ENCODE measurements at regions not wholly inside any gene's neighbourhood (a gene's known extent, or its start where the extent isn't known, plus 50 kb on each side); places are given as distances from the start of the nearest gene placed in this dataset.

DNA sequence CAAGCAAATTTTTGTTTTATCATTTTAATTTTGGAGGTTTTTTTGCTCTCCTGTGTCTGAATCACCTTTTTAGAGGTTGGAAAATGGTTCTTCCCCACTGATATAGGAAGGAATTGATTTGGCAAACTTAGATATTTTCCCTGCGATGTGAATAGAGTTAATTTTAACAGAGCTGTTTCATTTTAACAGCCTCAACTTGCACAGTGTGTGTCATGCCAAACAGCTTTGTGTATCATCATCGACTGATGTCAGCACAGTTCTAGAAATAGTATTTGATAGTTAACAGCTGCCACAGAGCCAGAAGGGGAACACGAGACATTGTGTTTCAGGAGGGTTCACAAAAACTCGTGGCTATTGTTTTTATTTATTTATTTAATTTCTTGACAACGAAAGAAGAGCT, 243.1 kb upstream of the FOXN3 start:
- Histone ChIP-seq H2AK5ac (ENCODE audit: low read depth, low read length) (no peak overlapping the region), H3K23ac (ENCODE audit: low read depth, low read length, poor library complexity) (no peak overlapping the region), H3K18ac (ENCODE audit: low read length) (no peak overlapping the region), H2BK12ac (ENCODE audit: low read length) (no peak overlapping the region), H2BK15ac (ENCODE audit: low read length) (no peak overlapping the region), H3K9me3 (replicated peaks in 1 of 2; ENCODE audit: control insufficient read depth in 2 of 2, insufficient read depth in 1 of 2, low read depth in 1 of 2, low read length in 2 of 2) (no peaks in the 10 kb centered on the region), H2BK120ac (ENCODE audit: low read depth, low read length) (no peak overlapping the region), H3K36me3 (replicated peaks in 1 of 2; ENCODE audit: control insufficient read depth in 2 of 2, insufficient read depth in 2 of 2, low read length in 2 of 2) (no peaks in the 10 kb centered on the region), H3K79me1 (ENCODE audit: low read depth, low read length) (no peaks in the 10 kb centered on the region), H2AFZ (ENCODE audit: low read length) (no peak overlapping the region), H3K9ac (ENCODE audit: low read depth, low read length, poor library complexity) (no peak overlapping the region), H2BK5ac (ENCODE audit: low read length) (no peak overlapping the region), H3K14ac (ENCODE audit: low read length) (no peak overlapping the region), H3K4me1 (ENCODE audit: control insufficient read depth in 2 of 2, insufficient read depth in 1 of 2, low read depth in 1 of 2, low read length in 2 of 2) (no peaks in the 10 kb centered on the region), H3K4me3 (ENCODE audit: low read length in 2 of 2) (no peak overlapping the region), H4K91ac (ENCODE audit: low read depth, low read length, poor library complexity) (no peak overlapping the region), H3K27me3 (ENCODE audit: control insufficient read depth in 3 of 3, insufficient read depth in 3 of 3, low read depth in 1 of 3, low read length in 3 of 3) (no peaks in the 10 kb centered on the region), H3K27ac (replicated peaks; ENCODE audit: low read length) (no peak overlapping the region), H3K4me2 (ENCODE audit: insufficient read depth, low read length, poor library complexity, severe bottlenecking) (no peak overlapping the region), H3K4ac (ENCODE audit: low read length) (no peak overlapping the region), H4K8ac (ENCODE audit: low read depth, low read length) (no peak overlapping the region)
- no CpG with 5 or more reads among the region's 5 CpGs for WGBS, 2 donors (ENCODE audit: extremely low coverage in 2 of 2, insufficient read length in 2 of 2, insufficient replicate concordance in 1 of 2)
- DNase-seq (ENCODE audit: low spot score): no peak

- Histone ChIP-seq H3K18ac (ENCODE audit: low read length) (no peak overlapping the region), H2BK15ac (ENCODE audit: low read length) (no peak overlapping the region), H3K79me1 (ENCODE audit: low read depth, low read length) (no peaks in the 10 kb centered on the region), H2BK120ac (ENCODE audit: low read depth, low read length) (no peak overlapping the region), H3K4me2 (ENCODE audit: insufficient read depth, low read length, poor library complexity, severe bottlenecking) (no peak overlapping the region), H3K14ac (ENCODE audit: low read length) (no peak overlapping the region), H3K4me3 (ENCODE audit: low read length in 2 of 2) (no peak overlapping the region), H3K4me1 (ENCODE audit: control insufficient read depth in 2 of 2, insufficient read depth in 1 of 2, low read depth in 1 of 2, low read length in 2 of 2) (no peaks in the 10 kb centered on the region), H4K91ac (ENCODE audit: low read depth, low read length, poor library complexity) (no peak overlapping the region), H2AK5ac (ENCODE audit: low read depth, low read length) (no peak overlapping the region), H3K36me3 (replicated peaks in 1 of 2; ENCODE audit: control insufficient read depth in 2 of 2, insufficient read depth in 2 of 2, low read length in 2 of 2) (no peaks in the 10 kb centered on the region), H2AFZ (ENCODE audit: low read length) (no peak overlapping the region), H2BK12ac (ENCODE audit: low read length) (no peak overlapping the region), H3K4ac (ENCODE audit: low read length) (no peak overlapping the region), H3K27ac (replicated peaks; ENCODE audit: low read length) (no peak overlapping the region), H3K23ac (ENCODE audit: low read depth, low read length, poor library complexity) (no peak overlapping the region), H4K8ac (ENCODE audit: low read depth, low read length) (no peak overlapping the region), H3K9me3 (replicated peaks in 1 of 2; ENCODE audit: control insufficient read depth in 2 of 2, insufficient read depth in 1 of 2, low read depth in 1 of 2, low read length in 2 of 2) (no peaks in the 10 kb centered on the region), H3K27me3 (ENCODE audit: control insufficient read depth in 3 of 3, insufficient read depth in 3 of 3, low read depth in 1 of 3, low read length in 3 of 3) (no peaks in the 10 kb centered on the region), H3K9ac (ENCODE audit: low read depth, low read length, poor library complexity) (no peak overlapping the region), H2BK5ac (ENCODE audit: low read length) (no peak overlapping the region)
- WGBS, 2 donors (ENCODE audit: extremely low coverage in 2 of 2, insufficient read length in 2 of 2, insufficient replicate concordance in 1 of 2): no CpG with 5 or more reads among the region's 7 CpGs
- DNase-seq (ENCODE audit: low spot score): no peak
These were observed 242.1 kb upstream of the FOXN3 start for GRCh38 chr14:89658977-89659670.

DNA sequence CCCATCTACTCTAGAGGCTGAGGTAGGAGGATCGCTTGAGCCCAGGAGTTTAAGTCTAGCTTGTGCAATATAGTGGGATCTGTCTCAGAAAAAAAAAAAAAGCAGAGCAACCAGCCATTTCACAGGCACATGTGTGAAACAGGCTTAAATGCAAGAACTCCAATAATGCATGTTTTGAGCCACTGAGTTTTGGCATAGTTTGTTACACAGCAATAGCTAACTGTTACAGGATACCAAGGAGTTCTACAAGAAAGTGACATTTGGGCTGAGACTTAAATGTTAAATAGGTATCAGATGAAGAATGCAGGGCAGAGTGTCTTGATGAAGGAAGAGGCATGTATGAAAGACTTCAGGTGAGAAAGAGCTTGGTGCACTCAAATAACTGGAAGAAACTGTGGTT, 240.0 kb upstream of the FOXN3 start:
- Histone ChIP-seq H2BK12ac (ENCODE audit: low read length) (no peak overlapping the region), H3K4me1 (ENCODE audit: control insufficient read depth in 2 of 2, insufficient read depth in 1 of 2, low read depth in 1 of 2, low read length in 2 of 2) (no peaks in the 10 kb centered on the region), H3K27ac (replicated peaks; ENCODE audit: low read length) (no peak overlapping the region), H3K14ac (ENCODE audit: low read length) (no peak overlapping the region), H4K8ac (ENCODE audit: low read depth, low read length) (no peak overlapping the region), H3K23ac (ENCODE audit: low read depth, low read length, poor library complexity) (no peak overlapping the region), H2AFZ (ENCODE audit: low read length) (no peak overlapping the region), H2AK5ac (ENCODE audit: low read depth, low read length) (no peak overlapping the region), H3K18ac (ENCODE audit: low read length) (no peak overlapping the region), H3K79me1 (ENCODE audit: low read depth, low read length) (no peaks in the 10 kb centered on the region), H3K36me3 (replicated peaks in 1 of 2; ENCODE audit: control insufficient read depth in 2 of 2, insufficient read depth in 2 of 2, low read length in 2 of 2) (no peaks in the 10 kb centered on the region), H2BK15ac (ENCODE audit: low read length) (no peak overlapping the region), H3K27me3 (ENCODE audit: control insufficient read depth in 3 of 3, insufficient read depth in 3 of 3, low read depth in 1 of 3, low read length in 3 of 3) (no peaks in the 10 kb centered on the region), H3K4me2 (ENCODE audit: insufficient read depth, low read length, poor library complexity, severe bottlenecking) (no peak overlapping the region), H4K91ac (ENCODE audit: low read depth, low read length, poor library complexity) (no peak overlapping the region), H3K9ac (ENCODE audit: low read depth, low read length, poor library complexity) (no peak overlapping the region), H2BK120ac (ENCODE audit: low read depth, low read length) (no peak overlapping the region), H3K4ac (ENCODE audit: low read length) (no peak overlapping the region), H3K4me3 (ENCODE audit: low read length in 2 of 2) (no peak overlapping the region), H3K9me3 (replicated peaks in 1 of 2; ENCODE audit: control insufficient read depth in 2 of 2, insufficient read depth in 1 of 2, low read depth in 1 of 2, low read length in 2 of 2) (no peaks in the 10 kb centered on the region), H2BK5ac (ENCODE audit: low read length) (no peak overlapping the region)
- WGBS, 2 donors (ENCODE audit: extremely low coverage in 2 of 2, insufficient read length in 2 of 2, insufficient replicate concordance in 1 of 2): no CpG with 5 or more reads among the region's 1 CpG
- DNase-seq (ENCODE audit: low spot score): no peak

GRCh38 chr14:89654998-89655397, 238.0 kb upstream of the FOXN3 start:
- DNase-seq (ENCODE audit: low spot score): no peak
- no peak overlapping the region for H3K9ac ChIP-seq (ENCODE audit: low read depth, low read length, poor library complexity)
- no peak overlapping the region for H3K4me3 ChIP-seq (ENCODE audit: low read length in 2 of 2)
- H4K91ac ChIP-seq (ENCODE audit: low read depth, low read length, poor library complexity): no peak overlapping the region
- H2AFZ ChIP-seq (ENCODE audit: low read length): no peak overlapping the region
- H3K4ac ChIP-seq (ENCODE audit: low read length): no peak overlapping the region
- no peaks in the 10 kb centered on the region for H3K27me3 ChIP-seq (ENCODE audit: control insufficient read depth in 3 of 3, insufficient read depth in 3 of 3, low read depth in 1 of 3, low read length in 3 of 3)
- no peaks in the 10 kb centered on the region for H3K4me1 ChIP-seq (ENCODE audit: control insufficient read depth in 2 of 2, insufficient read depth in 1 of 2, low read depth in 1 of 2, low read length in 2 of 2)
- no peak overlapping the region for H3K18ac ChIP-seq (ENCODE audit: low read length)
- H3K27ac ChIP-seq (replicated peaks; ENCODE audit: low read length): no peak overlapping the region
- no peak overlapping the region for H2BK120ac ChIP-seq (ENCODE audit: low read depth, low read length)
- no peak overlapping the region for H4K8ac ChIP-seq (ENCODE audit: low read depth, low read length)
- H3K36me3 ChIP-seq (replicated peaks in 1 of 2; ENCODE audit: control insufficient read depth in 2 of 2, insufficient read depth in 2 of 2, low read length in 2 of 2): no peaks in the 10 kb centered on the region
- H3K9me3 ChIP-seq (replicated peaks in 1 of 2; ENCODE audit: control insufficient read depth in 2 of 2, insufficient read depth in 1 of 2, low read depth in 1 of 2, low read length in 2 of 2): no peaks in the 10 kb centered on the region
- H2BK12ac ChIP-seq (ENCODE audit: low read length): no peak overlapping the region
- WGBS, 2 donors (ENCODE audit: extremely low coverage in 2 of 2, insufficient read length in 2 of 2, insufficient replicate concordance in 1 of 2): no CpG with 5 or more reads among the region's 1 CpG
- H3K79me1 ChIP-seq (ENCODE audit: low read depth, low read length): no peaks in the 10 kb centered on the region
- no peak overlapping the region for H3K4me2 ChIP-seq (ENCODE audit: insufficient read depth, low read length, poor library complexity, severe bottlenecking)
- H2BK15ac ChIP-seq (ENCODE audit: low read length): no peak overlapping the region
- H3K23ac ChIP-seq (ENCODE audit: low read depth, low read length, poor library complexity): no peak overlapping the region
- no peak overlapping the region for H3K14ac ChIP-seq (ENCODE audit: low read length)
- H2BK5ac ChIP-seq (ENCODE audit: low read length): no peak overlapping the region
- H2AK5ac ChIP-seq (ENCODE audit: low read depth, low read length): no peak overlapping the region

Data from neuronal stem cell (in vitro differentiated cells).